Astrocyte of the hippocampus (primary cell): ENCODE measurements at regions not wholly inside any gene's neighbourhood (a gene's known extent, or its start where the extent isn't known, plus 50 kb on each side); places are given as distances from the start of the nearest gene placed in this dataset.

ENCODE experiments used
- DNase-seq: peaks from one replicate; pipeline ENCODE4 v3.0.0; 2011; ENCODE audit warnings: low read depth, low spot score

- DNase-seq = no peak
Measured at GRCh38 chr11:95322539-95322938, 91.5 kb upstream of the SESN3 start.

- DNase-seq = no peak
Measured at GRCh38 chr11:95318498-95318897, 87.5 kb upstream of the SESN3 start.

- no peak for DNase-seq
Measured at GRCh38 chr11:95308512-95309035, 77.6 kb upstream of the SESN3 start.

GRCh38 chr11:95307286-95307685, 76.3 kb upstream of the SESN3 start:
- DNase-seq = no peak

- no peak for DNase-seq
Measured at GRCh38 chr11:95306801-95307200, 75.8 kb upstream of the SESN3 start.

- no peak for DNase-seq
Measured at GRCh38 chr11:95306123-95306522, 75.1 kb upstream of the SESN3 start.

- DNase-seq = no peak
Measured at GRCh38 chr11:95305705-95306104, 74.7 kb upstream of the SESN3 start.

GRCh38 chr11:95304777-95305176, 73.8 kb upstream of the SESN3 start:
- no peak for DNase-seq

- DNase-seq = no peak
Measured at GRCh38 chr11:95302211-95302610, 71.2 kb upstream of the SESN3 start.

GRCh38 chr11:95301474-95301873, 70.5 kb upstream of the SESN3 start:
- DNase-seq = peak; percentile 75

GRCh38 chr11:95299078-95299679, 68.2 kb upstream of the SESN3 start:
- DNase-seq = peak; percentile 77

GRCh38 chr11:95297680-95298452, 66.9 kb upstream of the SESN3 start:
- DNase-seq = peak; percentile 20

- DNase-seq = peak; percentile 42
Measured at GRCh38 chr11:95296621-95297025, 65.6 kb upstream of the SESN3 start.

- peak; percentile 66 for DNase-seq
Measured at GRCh38 chr11:95296165-95296564, 65.2 kb upstream of the SESN3 start.

- DNase-seq = no peak
Measured at GRCh38 chr11:95295382-95296149, 64.6 kb upstream of the SESN3 start.

- DNase-seq = no peak
Measured at GRCh38 chr11:95294701-95295100, 63.7 kb upstream of the SESN3 start.

- no peak for DNase-seq
Measured at GRCh38 chr11:95293116-95293515, 62.1 kb upstream of the SESN3 start.

GRCh38 chr11:95291946-95292345, 60.9 kb upstream of the SESN3 start:
- no peak for DNase-seq

GRCh38 chr11:95289378-95290101, 58.5 kb upstream of the SESN3 start:
- DNase-seq = peak; percentile 57

- DNase-seq = peak; percentile 36
Measured at GRCh38 chr11:95284057-95285052, 53.4 kb upstream of the SESN3 start.
